Hepatic stellate cell (primary cell): ENCODE measurements at regions not wholly inside any gene's neighbourhood (a gene's known extent, or its start where the extent isn't known, plus 50 kb on each side); places are given as distances from the start of the nearest gene placed in this dataset.
"Not testable (repeated sequence)": the region's sequence is repeated elsewhere in the genome, so short reads cannot be mapped to it uniquely, and the experiment has no call there.

Source experiments
- DNase-seq: peaks from one replicate; pipeline ENCODE4 v3.0.0; 2011; ENCODE audit warnings: low spot score

DNA sequence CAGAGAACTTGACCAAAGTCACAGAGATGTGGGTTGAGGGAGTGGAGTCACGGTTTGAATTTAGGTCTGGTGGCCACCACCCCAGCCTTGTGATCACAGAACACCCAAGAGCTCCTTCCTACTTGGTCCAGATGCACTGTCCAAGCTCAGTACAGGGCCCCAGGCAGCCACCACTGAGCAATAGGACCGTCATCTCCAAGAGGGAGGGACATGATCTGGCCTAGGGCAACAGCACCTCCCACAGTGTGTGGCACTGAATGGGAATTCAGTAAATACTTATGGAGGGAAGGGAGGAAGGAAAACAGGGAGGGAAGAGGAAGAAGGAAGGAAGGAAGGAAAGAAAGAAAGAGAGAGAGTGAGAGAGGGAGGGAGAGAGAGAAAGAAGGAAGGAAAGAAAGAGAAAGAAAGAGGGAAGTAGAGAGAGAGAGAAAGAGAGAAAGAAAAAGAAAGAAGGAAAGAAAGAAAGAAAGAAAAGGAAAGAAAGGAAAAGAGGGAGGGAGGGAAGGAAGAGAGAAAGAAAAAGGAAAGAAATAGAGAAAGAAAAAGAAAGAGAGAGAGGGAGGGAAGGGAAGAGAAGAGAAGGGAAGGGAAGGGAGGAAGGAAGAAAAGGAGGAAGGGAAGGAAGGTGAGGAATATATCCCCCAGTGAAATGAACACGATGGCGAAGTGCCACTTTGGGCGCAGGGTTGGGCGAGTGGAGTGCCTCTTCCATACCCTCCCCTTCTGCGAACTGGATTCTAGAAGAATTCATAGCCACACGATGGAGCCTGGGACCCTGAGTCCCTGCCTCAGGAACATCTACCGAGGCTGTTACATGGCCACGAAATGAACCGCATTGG, 243.7 kb downstream of the TFAP2C start:
- DNase-seq: no peak

DNA sequence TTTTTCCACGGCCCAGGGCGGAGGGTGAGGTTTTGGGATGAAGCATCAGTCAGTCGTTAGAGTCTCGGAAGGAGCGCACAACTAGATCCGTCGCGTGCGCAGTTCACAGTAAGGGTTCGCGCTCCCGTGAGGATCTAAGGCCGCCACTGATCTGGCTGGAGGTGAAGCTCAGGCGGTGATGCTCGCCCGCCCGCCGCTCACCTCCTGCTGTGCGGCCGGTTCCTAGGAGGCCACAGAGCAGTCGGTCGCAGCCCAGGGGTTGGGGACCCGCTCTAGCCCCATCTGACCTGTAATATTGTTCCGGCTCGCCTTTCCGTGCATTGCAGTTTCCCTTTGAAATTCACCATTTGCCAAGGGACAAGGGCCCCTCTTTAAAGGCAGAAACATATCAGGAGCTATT, 244.7 kb downstream of the TFAP2C start:
- DNase-seq: no peak

DNA sequence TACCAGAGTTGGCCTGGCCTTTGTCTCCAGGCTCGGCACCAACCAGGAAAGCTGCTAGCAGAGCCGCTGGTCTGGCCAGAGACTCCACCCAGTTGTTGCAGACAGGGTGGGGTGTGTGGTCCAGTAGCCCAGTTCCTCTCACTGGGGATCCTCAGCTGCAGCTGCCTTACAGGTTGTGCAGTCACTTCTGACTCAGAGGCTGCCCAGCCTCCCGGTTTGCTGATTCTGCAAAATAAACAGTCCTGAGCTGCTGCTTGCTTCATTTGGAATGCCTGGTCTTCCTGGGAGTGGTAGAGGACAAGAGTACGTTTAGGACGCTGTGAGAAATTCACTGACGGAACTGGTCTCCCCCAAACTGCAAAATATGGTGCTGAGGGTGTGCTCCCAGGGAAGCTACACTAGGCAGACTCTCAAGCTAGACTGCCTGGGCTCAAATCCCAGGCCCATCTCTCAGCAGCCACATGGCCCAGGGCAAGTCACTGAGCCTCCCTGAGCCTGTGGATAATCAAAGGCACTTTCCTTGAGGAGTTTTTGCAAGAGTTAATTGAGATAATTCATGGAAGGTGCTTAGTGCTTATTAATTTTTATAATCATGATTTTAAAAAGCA, 246.1 kb downstream of the TFAP2C start:
- DNase-seq: no peak

DNA sequence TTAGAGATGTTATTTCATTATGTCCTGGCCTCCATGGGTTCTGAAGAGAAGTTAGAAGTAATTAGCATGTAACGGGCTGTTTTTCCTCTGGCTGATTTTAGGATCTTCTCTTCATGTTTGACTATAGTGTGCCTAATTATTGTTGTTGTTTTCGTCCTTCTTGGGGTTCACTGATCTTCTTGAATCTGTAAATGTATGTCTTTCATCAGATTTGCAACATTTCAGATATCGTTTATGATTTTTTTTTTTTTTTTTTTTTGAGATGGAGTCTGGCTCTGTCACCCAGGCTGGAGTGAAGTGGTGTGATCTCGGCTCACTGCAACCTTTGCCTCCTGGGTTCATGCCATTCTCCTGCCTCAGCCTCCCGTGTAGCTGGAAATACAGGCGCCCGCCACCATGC, 246.7 kb downstream of the TFAP2C start:
- DNase-seq: no peak

DNA sequence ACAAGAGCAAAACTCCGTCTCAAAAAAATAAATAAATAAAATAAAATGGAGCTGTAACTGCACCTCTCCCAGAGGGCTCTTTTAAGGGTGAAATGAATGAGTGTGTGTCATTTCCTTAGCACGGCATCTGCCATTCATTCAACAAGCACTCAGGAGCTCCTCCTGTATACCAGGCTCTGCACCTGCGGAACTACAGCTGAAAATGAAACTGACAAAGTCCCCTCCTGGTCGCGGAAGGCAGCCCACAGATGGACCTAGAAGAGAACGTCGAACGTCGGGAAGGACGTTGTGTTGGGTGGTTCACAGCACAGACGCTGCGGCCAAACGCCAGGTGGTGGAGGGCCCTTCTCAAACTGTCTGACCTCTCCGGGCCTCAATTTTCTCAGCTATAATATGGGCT, 256.4 kb downstream of the TFAP2C start:
- no peak for DNase-seq

DNA sequence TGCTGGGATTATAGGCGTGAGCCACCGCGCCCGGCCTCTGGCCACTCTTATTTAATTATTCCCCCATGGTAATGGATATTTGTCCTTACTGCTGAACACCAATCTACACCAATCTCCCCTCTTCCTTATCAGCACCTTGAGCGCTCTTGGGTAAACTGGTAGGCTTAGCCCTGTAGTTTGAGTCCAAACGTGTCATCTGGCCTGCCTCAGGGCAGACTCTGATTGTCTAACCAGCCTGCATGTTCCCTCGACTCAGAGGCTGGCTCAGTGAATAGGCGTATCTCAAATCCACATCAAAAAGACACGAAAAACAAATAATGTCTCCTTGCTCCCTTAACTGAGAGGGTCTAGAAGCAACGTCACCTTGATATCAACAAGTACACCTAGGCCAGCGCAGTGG, 260.9 kb downstream of the TFAP2C start:
- DNase-seq: no peak

DNA sequence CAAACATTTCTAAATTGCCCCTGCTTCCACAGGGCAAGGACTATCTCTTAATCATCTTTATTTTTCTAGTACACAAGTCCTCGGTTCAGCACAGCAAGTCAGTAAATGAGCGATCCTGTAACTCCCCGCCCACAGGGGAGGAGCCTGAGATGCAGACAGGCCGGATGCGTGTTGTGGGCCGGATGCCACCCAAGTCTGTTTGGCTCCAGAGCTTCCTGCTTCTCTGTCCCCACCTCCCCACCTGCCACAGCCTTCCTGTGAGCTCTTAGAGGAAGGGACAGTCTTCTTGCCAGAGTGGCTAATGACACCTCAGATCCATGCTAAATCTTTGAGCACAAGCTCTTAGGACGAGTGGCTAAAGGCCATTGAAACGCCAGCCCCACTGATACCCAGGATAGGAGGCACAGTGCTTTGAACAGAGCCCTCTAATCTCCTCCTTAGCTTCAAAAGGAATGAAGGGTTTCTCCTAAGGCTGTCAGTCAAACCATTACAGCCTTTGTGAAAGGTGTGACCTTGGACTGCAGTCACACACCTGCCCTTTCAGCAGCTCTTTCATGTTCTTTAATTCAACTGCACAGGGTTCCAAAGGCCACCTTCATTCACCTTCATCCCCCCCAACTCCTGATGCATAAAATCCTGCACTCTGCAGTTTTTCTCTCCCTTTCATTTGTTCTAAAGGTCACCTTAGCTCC, 264.3 kb downstream of the TFAP2C start:
- DNase-seq: no peak

DNA sequence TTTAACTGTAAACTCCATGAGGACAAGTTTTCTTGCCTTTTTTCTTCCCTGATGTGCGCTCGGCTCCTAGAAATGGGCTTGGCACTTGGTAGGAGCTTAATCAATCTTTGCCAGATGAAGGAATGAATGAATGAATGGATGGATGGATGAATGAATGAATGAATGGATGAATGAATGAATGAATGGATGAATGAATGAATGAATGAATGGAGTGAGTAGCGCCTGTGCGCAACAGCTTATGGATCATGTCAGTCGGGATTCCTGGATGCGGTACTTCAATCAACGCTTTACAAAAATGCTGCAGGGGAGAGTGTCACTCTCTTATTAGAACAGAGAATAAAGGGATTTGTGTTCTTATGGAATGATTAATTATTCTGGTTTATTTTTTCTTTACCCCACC, 267.3 kb downstream of the TFAP2C start:
- no peak for DNase-seq

DNA sequence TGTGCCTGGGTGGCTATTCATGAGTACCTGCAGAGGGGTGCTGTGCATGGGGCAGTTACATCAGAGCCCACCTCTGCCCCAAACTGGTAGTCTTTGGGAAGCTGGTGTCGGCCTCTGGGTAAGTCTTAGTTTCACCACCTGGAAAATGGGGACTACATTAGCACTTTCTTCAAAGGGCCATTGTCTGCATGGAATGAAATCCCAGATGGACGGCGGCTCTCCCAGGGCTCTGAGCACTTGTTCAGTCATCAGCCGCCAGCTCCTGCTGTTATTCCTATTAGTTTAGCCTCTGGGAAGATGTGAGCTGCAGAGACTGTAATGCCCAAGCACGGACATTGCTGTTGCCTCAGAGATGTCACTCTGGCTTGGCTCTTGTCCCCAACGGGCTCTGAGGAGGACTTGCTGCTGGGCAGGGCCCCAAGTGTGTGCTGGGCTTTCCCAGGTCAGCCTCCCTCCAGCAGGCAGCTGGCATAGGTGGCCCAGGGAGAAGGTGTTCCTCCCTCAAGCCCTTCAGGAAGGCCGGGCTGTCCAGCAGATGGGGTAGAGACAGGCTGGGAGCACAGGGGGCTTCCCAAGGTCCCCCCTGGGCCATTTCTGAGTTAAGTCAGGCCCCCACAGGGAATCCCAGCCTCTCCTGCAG, 268.3 kb downstream of the TFAP2C start:
- no peak for DNase-seq

DNA sequence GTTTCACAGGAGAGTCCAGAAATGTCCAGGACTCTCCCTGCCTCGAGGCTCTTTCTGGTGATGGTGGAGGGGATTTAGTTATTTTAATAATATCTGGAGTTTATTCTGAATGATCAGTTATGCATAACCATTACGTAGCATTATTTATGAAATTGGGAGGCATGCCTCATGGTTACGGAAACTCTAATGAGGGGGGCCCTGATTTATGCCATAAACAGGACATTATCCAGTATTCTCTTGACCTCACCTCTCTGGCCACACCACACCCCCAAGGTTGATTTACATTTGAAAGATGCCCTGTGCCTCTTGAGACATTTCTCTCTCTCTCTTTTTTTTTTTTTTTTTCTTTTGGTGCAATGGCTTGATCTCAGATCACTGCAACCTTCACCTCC, 268.8 kb downstream of the TFAP2C start:
- DNase-seq: no peak

DNA sequence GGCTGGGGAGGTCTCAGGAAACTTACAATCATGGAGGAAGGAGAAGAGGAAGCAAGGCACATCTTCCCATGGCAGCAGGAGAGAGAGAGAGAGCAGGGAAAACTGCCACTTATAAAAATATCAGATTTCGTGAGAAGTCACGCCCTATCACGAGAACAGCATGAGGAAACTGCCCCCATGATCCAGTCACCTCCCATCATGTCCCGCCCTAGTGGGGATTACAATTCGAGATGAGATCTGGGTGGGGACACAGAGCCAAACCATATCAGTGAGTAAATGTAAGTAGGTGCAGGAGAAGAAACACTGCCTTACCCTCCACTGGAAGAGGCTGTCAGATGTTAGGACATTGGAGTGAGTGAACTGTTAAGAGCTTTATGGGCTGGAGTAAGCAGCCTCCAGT, 270.4 kb downstream of the TFAP2C start:
- no peak for DNase-seq

DNA sequence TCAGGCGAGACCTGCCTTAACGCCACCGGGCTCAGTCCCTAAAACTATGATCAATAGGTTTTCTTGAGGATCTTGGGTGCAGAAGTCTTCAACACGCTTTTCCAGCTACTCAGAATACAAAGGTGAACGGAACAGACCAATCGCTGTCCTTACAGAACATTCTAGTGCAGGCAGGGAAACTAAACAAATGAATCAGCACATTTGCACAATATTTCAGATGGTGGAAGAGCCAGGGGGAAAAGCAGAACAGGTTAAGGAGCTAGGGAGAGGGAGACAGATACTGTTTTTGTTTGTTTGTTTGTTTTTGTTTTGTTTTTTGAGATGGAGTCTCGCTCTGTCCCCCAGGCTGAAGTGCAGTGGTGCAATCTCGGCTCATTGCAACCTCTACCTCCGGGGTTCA, 271.1 kb downstream of the TFAP2C start:
- no peak for DNase-seq

DNA sequence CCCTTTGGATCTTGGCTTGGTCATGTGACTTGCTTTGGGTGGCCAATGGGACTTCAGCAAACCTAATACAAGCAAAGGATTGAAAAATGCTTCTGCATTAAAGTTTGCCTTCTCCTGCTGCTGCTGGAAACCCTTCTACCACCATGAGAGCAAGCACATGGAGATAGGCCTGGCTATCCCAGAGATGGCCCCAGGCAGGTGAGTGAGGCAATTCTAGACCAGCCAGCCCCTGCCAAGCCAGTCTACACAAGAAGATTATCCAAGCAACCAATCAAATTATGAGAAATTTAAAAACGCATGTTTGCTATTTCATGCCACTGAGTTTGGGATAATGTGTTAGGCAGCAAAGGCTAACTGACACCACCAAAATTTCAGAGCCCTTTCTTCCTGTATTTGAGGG, 274.3 kb downstream of the TFAP2C start:
- no peak for DNase-seq

DNA sequence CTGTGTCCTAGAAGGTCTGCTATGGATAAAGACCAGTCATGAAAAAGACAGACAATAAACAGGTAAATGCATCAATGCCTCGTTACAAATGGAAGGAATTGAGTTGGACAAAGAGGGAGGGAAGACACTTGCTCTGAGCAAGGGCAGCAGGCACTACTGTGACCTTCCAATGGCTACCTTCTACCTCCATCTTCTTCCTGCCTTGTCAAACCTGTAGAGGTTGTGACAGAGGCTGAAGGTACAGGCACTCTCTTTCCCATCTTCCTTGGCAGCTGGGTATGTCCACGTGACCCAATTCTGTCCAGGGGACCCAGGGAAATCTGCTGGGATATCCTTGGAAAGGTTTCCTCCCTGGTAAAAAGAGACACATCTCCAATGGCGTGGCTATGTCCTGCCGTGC, 274.8 kb downstream of the TFAP2C start:
- no peak for DNase-seq

DNA sequence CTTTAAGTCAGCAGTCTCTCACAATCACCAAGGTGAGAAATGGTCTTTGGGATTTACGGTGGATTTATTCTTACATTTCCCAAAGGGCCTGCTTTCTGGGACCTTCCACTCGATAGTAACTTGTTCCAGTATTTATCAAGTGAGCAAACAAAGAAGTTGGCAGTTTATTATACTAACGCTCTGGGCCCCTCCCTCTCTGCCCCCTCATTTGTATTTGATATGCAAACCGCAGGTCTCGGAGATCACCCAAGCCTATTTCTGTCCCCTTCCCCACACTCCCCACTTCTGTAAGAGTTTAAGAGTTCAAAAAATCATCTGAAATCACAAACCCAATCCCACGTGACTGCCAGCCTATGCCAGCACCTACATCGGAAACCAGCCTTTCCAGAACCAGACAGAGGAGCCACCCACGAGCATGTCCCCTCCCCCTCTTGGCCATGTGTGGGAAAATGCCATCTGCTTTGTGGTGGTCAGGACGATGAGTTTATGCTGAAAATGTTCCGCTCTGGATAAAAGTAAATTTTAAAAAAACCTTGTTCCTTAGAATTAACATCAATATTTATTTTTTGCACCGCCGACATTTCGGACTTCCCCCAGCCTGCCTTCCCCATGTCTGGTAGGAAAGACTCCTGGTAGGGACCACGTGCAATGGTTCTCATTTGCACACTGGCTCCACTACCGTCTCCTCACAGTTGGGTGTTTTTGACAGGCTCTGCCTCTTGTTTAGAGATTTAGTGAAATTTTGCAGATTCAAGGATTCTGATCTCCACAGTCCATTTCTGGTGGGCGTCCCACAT, 281.0 kb downstream of the TFAP2C start:
- DNase-seq: no peak

DNA sequence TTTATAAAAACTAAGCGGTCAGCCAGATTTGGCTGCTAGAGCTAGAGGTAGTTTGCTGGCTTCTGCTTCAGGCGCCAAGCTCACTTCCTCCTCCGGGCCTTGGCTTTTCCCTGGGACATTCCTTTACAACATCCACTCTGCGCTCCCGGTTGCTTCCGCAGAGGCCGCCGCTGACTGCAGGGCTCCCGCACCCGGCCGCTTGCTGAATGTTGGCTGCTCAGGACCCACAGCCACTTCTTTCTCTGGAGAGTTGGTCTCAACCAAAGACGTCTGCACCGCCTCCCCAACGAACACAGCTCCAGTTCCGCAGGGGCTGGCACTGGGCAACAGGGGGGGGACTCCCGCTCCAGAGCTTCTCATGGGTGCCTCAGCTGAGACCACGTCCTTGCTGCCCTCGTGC, 282.8 kb downstream of the TFAP2C start:
- DNase-seq: no peak

DNA sequence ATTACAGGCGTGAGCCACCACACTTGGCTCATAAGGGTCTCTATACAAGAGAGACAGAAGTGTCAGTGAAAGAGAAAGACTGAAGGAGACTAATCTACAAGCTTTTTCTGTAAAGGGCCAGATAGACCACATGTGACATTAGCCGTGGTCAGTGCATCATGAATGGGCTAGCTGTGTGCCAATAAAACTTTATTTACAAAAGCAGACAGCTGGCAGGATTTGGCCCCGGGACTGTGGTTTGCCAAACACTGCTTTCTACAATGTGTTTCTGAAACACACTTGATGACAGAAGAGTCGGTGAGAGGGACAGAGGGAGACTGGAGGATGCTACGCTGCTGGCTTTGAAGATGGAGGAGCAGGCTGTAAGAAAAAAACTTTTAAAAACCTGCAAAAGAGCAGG, 285.4 kb downstream of the TFAP2C start:
- DNase-seq: no peak

DNA sequence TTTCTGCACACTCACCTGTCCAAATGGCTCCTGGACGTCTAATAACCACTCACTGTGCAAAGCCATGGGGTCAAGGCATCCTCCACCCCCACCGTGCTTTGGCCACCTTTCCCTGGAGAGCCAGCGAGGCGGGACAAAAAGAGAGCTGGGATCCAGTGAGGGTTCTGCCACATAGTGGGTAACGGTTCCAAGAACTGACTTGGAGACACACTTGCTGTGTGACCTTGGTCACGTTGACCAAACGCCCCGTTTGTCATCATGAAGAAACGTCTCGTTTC, 287.2 kb downstream of the TFAP2C start:
- no peak for DNase-seq

DNA sequence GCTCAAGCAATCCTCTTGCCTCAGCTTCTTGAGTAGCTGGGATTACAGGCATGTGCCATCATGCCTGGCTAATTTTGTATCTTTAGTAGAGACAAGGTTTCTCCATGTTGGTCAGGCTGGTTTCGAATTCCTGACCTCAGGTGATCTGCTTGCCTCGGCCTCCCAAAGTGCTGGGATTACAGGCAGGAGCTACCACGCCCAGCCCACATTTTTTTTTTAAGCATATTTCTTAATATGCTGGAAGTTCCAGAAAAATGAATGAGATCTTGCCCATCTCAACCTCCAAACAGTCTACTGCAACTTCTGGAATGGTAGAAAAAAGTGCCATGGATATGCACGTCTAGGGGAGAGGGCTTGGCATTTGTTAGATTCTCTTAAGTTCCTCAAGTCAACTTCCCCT, 290.9 kb downstream of the TFAP2C start:
- not testable (repeated sequence) for DNase-seq

DNA sequence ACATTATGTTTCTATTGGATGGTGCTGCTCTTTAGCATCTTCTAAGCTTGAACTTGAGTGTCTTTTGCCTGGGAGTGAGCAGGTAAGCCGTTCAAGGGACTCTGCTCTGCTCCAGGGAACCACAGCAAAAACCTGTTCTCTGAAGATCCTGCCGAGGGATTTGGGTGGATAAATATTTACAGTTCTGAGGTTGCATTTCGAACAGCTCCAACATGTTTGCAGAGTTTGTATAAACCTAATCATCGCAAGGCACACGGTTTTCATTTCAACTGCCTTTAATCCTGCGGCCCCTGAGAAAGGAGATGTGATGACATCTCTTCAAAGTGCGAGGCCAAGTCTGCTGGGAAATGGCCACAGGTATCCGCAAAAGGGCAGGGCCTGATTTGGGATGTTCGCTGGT, 293.4 kb downstream of the TFAP2C start:
- no peak for DNase-seq

DNA sequence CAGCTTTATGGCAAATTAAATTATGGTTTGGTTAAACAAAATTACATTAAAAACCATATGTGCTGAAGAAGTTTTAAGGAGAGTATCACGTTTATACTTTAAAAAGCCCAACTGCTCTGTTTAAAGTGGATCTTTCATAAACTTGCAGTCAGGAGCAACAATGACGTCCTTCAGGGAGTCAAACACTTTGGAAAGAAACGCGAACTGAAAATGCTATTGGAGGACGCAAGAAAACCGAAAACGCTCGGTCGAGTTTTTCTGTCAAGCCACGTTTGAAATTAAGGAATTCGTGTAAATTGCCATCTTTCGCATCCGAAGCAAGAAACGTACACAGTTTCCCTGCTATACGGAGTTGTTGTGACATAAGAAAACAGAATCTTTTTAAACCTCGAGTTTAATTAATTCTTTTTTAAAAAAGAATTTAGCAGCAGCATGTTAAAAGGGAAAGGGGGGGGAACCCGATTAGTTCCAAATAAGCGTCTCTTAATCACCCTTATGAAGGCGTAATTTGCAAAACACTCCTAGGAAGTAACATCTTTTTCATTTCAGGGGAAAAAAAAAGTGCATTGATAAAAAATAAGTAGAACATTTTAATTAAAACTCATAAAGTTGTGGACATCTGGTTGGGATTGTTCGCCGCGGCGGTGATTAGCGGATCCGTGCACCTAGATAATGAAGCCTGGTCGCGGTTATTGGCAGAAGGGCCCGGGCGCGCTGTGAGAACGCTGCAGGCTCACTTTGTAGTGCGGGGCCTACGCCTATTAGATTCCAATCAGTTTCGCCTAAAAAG, 295.4 kb downstream of the TFAP2C start:
- DNase-seq: no peak
